SK-N-SH (cell line): ENCODE measurements at regions not wholly inside any gene's neighbourhood (a gene's known extent, or its start where the extent isn't known, plus 50 kb on each side); places are given as distances from the start of the nearest gene placed in this dataset.

ENCODE experiments used
- JUND ChIP-seq: IDR thresholded peaks from 2 replicates; pipeline ENCODE4 v1.4.0; 2012
- POLR2AphosphoS5 ChIP-seq: IDR thresholded peaks from 2 replicates; pipeline ENCODE4 v1.6.1; 2012; ENCODE audit warnings: low read depth, low read length
- TAF1 ChIP-seq: IDR thresholded peaks from 2 replicates; pipeline ENCODE4 v1.6.1; 2012; ENCODE audit warnings: low read depth, mild to moderate bottlenecking, low read length, moderate library complexity, borderline replicate concordance
- TF ChIP-seq, protein P1 (sequence below): fragments of 150-350 bp; IDR thresholded peaks from 2 replicates; pipeline ENCODE4 v1.6.1; 2017; ENCODE audit warnings: antibody characterized with exemption, low read length, low read depth, borderline replicate concordance
- TF ChIP-seq, protein P2 (sequence below): IDR thresholded peaks from 2 replicates; pipeline ENCODE4 v1.4.0; 2012; ENCODE audit warnings: low read depth, borderline replicate concordance
- TF ChIP-seq, protein P3 (sequence below): fragments of 200-600 bp; sonication (generic); IDR thresholded peaks from 2 replicates; pipeline ENCODE4 v1.6.1; 2017; ENCODE audit warnings: antibody characterized with exemption, mild to moderate bottlenecking, moderate library complexity

DNA sequence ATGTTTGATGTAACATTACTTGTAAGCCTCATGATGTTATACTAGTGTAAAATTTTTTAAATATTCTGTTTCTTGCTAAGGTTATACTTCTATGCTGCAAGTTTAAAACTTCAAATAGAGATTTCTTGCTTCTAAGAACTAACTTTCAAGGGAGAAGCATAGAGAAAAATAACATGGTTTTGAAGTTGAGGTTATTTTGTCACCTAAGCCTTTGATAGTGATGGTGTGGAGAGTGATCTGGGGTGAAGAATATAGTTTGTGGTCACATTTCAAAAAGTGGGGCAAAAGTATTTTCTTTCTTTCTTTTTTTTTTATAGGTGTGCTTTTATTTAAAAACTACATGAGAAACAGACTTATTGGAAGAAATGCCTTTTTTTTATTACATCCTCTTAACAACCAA is 162.4 kb downstream of the GATA3 start:
- TF ChIP-seq TAF1 (no peak), JUND (no peak), POLR2AphosphoS5 (no peak)
- TF ChIP-seq, protein P1, sequence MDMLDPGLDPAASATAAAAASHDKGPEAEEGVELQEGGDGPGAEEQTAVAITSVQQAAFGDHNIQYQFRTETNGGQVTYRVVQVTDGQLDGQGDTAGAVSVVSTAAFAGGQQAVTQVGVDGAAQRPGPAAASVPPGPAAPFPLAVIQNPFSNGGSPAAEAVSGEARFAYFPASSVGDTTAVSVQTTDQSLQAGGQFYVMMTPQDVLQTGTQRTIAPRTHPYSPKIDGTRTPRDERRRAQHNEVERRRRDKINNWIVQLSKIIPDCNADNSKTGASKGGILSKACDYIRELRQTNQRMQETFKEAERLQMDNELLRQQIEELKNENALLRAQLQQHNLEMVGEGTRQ = no peak
- TF ChIP-seq, protein P2, sequence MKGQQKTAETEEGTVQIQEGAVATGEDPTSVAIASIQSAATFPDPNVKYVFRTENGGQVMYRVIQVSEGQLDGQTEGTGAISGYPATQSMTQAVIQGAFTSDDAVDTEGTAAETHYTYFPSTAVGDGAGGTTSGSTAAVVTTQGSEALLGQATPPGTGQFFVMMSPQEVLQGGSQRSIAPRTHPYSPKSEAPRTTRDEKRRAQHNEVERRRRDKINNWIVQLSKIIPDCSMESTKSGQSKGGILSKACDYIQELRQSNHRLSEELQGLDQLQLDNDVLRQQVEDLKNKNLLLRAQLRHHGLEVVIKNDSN = no peak
- TF ChIP-seq, protein P3, sequence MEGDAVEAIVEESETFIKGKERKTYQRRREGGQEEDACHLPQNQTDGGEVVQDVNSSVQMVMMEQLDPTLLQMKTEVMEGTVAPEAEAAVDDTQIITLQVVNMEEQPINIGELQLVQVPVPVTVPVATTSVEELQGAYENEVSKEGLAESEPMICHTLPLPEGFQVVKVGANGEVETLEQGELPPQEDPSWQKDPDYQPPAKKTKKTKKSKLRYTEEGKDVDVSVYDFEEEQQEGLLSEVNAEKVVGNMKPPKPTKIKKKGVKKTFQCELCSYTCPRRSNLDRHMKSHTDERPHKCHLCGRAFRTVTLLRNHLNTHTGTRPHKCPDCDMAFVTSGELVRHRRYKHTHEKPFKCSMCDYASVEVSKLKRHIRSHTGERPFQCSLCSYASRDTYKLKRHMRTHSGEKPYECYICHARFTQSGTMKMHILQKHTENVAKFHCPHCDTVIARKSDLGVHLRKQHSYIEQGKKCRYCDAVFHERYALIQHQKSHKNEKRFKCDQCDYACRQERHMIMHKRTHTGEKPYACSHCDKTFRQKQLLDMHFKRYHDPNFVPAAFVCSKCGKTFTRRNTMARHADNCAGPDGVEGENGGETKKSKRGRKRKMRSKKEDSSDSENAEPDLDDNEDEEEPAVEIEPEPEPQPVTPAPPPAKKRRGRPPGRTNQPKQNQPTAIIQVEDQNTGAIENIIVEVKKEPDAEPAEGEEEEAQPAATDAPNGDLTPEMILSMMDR = no peak
